Kidney glomerular epithelial cell (primary cell): ENCODE measurements at regions not wholly inside any gene's neighbourhood (a gene's known extent, or its start where the extent isn't known, plus 50 kb on each side); places are given as distances from the start of the nearest gene placed in this dataset.

Experiments used
- DNase-seq: peaks from one replicate; lab custom pipeline; 2025; lab: John Stamatoyannopoulos, UW

DNA sequence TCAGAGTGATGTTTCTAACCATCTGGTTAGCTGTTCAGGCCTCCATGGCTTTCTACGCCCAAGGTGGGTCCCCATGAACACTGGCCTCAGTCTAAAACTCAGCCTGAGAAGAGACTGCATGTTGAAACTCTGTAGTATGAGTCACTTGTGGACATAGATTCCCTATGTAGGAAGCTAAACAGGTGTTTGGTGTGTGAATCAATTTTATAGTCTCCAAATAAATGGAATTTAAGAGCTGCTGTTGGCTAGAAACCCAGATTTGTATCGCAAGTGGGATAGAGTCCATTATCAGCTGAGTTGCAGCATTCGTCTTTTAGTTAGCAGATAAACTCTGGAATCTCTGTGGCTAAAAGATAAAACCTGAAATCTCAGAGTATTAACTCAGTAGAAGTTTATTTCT is 131.4 kb downstream of the KCNS3 start:
- no peak for DNase-seq

DNA sequence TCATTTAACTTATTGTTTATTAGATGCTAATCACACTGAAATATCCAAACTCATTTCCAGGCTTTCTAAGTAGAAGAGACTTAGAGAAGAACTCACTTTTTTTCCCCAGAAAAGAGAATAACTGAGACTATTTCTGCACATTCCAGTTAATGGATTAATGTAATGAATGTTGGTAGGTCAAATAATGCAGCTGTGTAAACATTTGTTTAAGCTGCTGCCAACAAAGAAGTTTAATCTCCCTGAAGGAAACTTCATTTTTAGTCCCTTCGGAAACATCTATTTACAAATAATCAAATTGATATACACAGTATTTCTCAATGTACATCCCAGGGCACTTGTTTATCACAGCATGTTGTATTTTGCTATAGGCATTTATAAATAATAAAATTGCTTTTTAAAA is 126.9 kb downstream of the KCNS3 start:
- DNase-seq: no peak

DNA sequence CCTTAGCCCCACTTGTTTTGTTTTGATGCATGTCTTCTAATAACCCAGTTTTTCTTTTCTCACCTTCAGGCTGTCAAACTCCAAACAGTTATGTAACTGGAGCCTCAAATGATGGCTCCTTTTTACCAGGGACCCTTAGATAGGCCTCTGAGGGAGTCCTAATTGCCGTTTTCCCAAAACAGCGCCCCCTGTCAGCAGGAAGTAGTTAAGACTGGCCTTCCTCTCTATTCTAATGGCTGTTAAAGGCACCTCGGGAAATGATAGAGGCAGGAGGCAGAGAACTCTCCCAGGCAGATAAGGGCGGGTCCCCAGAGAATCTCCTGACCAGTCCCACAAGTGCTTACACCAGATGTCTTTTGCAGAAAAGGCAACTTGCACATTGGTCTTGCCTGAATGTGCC is 123.2 kb downstream of the KCNS3 start:
- DNase-seq: no peak

DNA sequence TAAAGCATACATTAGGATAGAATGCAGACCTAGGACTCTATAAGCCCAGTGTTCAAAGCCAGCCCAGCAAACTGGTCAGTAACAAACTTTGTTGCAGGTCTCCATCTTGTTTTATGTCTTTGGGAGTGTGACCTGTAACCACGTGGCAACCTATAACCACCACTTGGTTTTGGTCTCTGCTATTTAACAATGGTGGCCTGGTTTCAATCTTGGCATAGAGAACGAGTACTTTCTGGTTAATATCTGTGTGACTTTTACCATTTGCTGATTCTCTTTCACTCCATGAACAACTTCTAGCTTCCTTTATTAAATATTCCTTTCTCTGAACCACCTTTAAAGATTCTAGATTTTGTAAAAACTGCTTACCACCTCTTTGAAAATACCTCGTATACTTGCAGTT is 118.5 kb downstream of the KCNS3 start:
- DNase-seq: no peak

DNA sequence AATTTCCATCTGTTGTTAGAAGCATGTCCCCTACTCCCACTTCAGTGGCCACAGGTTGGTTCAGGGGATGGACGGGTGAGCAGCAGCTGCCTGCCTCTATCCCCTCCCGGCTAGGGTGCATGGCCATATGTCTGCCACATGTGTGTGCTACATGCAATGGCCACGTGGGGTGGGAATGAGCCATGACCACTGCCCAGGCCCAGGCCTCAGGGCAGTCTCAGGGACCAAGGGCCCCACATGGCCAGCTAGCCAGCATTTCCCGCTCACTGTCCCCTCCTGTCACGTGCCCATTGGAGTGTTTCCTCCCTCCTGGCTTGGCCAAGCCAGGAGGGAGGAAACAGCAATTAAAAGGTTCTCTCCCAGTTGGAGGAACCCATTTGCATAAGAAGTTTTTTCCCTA is 117.1 kb downstream of the KCNS3 start:
- no peak for DNase-seq
